Neural progenitor cell (in vitro differentiated cells): ENCODE measurements at regions not wholly inside any gene's neighbourhood (a gene's known extent, or its start where the extent isn't known, plus 50 kb on each side); places are given as distances from the start of the nearest gene placed in this dataset.
A peak's percentile ranks its signal among the peaks of the same experiment; 100 is the strongest.

ENCODE experiments used
- DNase-seq: peaks from one replicate; pipeline ENCODE4 v3.0.0-alpha.2; 2016; ENCODE audit warnings: low spot score
- H2AFZ ChIP-seq: fragments of 200-600 bp; sonication (generic); replicated peaks from 2 replicates; pipeline ENCODE4 v1.6.1; 2016; ENCODE audit warnings: antibody characterized with exemption
- H3F3A ChIP-seq: fragments of 200-600 bp; sonication (generic); 2 replicates; pipeline ENCODE4 v1.6.1; 2016; ENCODE audit warnings: antibody characterized with exemption, low read depth
- H3K27ac ChIP-seq: fragments of 200-600 bp; sonication (generic); 2 replicates; pipeline ENCODE4 v1.5.1; 2016; ENCODE audit warnings: mild to moderate bottlenecking
- H3K27me3 ChIP-seq: fragments of 200-600 bp; sonication (generic); 2 replicates; pipeline ENCODE4 v1.6.1; 2016; ENCODE audit warnings: mild to moderate bottlenecking, moderate library complexity
- H3K36me3 ChIP-seq: fragments of 200-600 bp; sonication (generic); 2 replicates; pipeline ENCODE4 v1.5.1; 2016
- H3K4me1 ChIP-seq: fragments of 200-600 bp; sonication (generic); 2 replicates; pipeline ENCODE4 v1.6.1; 2016; ENCODE audit warnings: mixed run types
- H3K4me2 ChIP-seq: fragments of 200-600 bp; sonication (generic); 2 replicates; pipeline ENCODE4 v1.6.1; 2016
- H3K4me3 ChIP-seq: fragments of 200-600 bp; sonication (generic); 2 replicates; pipeline ENCODE4 v1.5.1; 2016
- H3K79me2 ChIP-seq: fragments of 200-600 bp; sonication (generic); 2 replicates; pipeline ENCODE4 v1.6.1; 2016; ENCODE audit warnings: low read depth
- H3K9ac ChIP-seq: fragments of 200-600 bp; sonication (generic); 2 replicates; pipeline ENCODE4 v1.6.1; 2016
- H3K9me3 ChIP-seq: fragments of 200-600 bp; sonication (generic); 2 replicates; pipeline ENCODE4 v1.5.1; 2016; ENCODE audit warnings: low read depth
- H4K20me1 ChIP-seq: fragments of 200-600 bp; sonication (generic); 2 replicates; pipeline ENCODE4 v1.6.1; 2016; ENCODE audit warnings: low read depth
- H3K27ac Mint-ChIP-seq: 3 replicates; pipeline ENCODE4 v1.8.0; 2021; ENCODE audit warnings: mixed read lengths
- H3K27me3 Mint-ChIP-seq: 2 replicates; pipeline ENCODE4 v1.8.0; 2022; ENCODE audit warnings: low read depth, mild to moderate bottlenecking, inconsistent platforms, moderate library complexity, mixed read lengths; ENCODE audit not compliant: insufficient read depth
- H3K36me3 Mint-ChIP-seq: 3 replicates; pipeline ENCODE4 v1.8.0; 2021; ENCODE audit warnings: mixed read lengths
- H3K4me1 Mint-ChIP-seq: 3 replicates; pipeline ENCODE4 v1.8.0; 2021; ENCODE audit warnings: mixed read lengths
- H3K4me3 Mint-ChIP-seq: 3 replicates; pipeline ENCODE4 v1.8.0; 2021; ENCODE audit warnings: mild to moderate bottlenecking, moderate library complexity, mixed read lengths
- H3K9me3 Mint-ChIP-seq: 3 replicates; pipeline ENCODE4 v1.8.0; 2020; ENCODE audit warnings: mixed read lengths
- CTCF ChIP-seq: fragments of 200-600 bp; sonication (generic); IDR thresholded peaks from 2 replicates; pipeline ENCODE4 v1.5.1; 2017; ENCODE audit warnings: antibody characterized with exemption, mild to moderate bottlenecking
- EZH2 ChIP-seq: fragments of 200-600 bp; sonication (generic); IDR thresholded peaks from 2 replicates; pipeline ENCODE4 v1.6.1; 2017; ENCODE audit warnings: antibody characterized with exemption, mild to moderate bottlenecking, moderate library complexity
- EZH2phosphoT487 ChIP-seq: fragments of 200-600 bp; sonication (generic); IDR thresholded peaks from 2 replicates; pipeline ENCODE4 v1.6.1; 2017; ENCODE audit warnings: antibody characterized with exemption

GRCh38 chr2:64904413-64905329 lies 84.5 kb upstream of the SLC1A4 start:
- Mint-ChIP-seq H3K9me3 (no peaks in the 10 kb centered on the region), H3K27me3 (peaks cover 10% of the 10 kb centered on the region), H3K4me3 (no peak overlapping the region), H3K4me1 (peaks cover 17% of the 10 kb centered on the region), H3K36me3 (no peaks in the 10 kb centered on the region), H3K27ac (no peak overlapping the region)
- H3K36me3 ChIP-seq = no peaks in the 10 kb centered on the region
- peak overlapping the region; percentile 72 for H2AFZ ChIP-seq
- no peaks in the 10 kb centered on the region for H3K79me2 ChIP-seq
- no peaks in the 10 kb centered on the region for H3K9me3 ChIP-seq
- H3K4me1 ChIP-seq = peaks cover 17% of the 10 kb centered on the region
- H3K27ac ChIP-seq = peak overlapping the region; percentile 34
- peak; percentile 21 for DNase-seq
- no peak overlapping the region for H3K4me3 ChIP-seq
- H3K4me2 ChIP-seq = peak overlapping the region; percentile 64
- no peaks in the 10 kb centered on the region for H3K27me3 ChIP-seq
- no peaks in the 10 kb centered on the region for H4K20me1 ChIP-seq
- H3F3A ChIP-seq = peaks cover 8% of the 10 kb centered on the region
- no peak for TF ChIP-seq EZH2phosphoT487
- TF ChIP-seq CTCF = no peak
- no peak for TF ChIP-seq EZH2
- H3K9ac ChIP-seq = no peak overlapping the region

GRCh38 chr2:64905338-64906024 lies 83.7 kb upstream of the SLC1A4 start:
- no peak for DNase-seq
- H2AFZ ChIP-seq = peak overlapping the region; percentile 45
- no peak overlapping the region for H3K4me3 ChIP-seq
- Mint-ChIP-seq H3K36me3 (no peaks in the 10 kb centered on the region), H3K27ac (no peak overlapping the region), H3K4me1 (peaks cover 17% of the 10 kb centered on the region), H3K9me3 (no peaks in the 10 kb centered on the region), H3K4me3 (no peak overlapping the region), H3K27me3 (peaks cover 10% of the 10 kb centered on the region)
- TF ChIP-seq EZH2phosphoT487 (no peak), EZH2 (no peak), CTCF (no peak)
- no peaks in the 10 kb centered on the region for H4K20me1 ChIP-seq
- no peaks in the 10 kb centered on the region for H3K79me2 ChIP-seq
- H3K9me3 ChIP-seq = no peaks in the 10 kb centered on the region
- no peaks in the 10 kb centered on the region for H3K36me3 ChIP-seq
- H3K9ac ChIP-seq = no peak overlapping the region
- peak overlapping the region; percentile 64 for H3K4me2 ChIP-seq
- H3K27me3 ChIP-seq = no peaks in the 10 kb centered on the region
- H3F3A ChIP-seq = peaks cover 8% of the 10 kb centered on the region
- peaks cover 17% of the 10 kb centered on the region for H3K4me1 ChIP-seq
- H3K27ac ChIP-seq = no peak overlapping the region

- H3K27ac Mint-ChIP-seq = no peak overlapping the region
- no peaks in the 10 kb centered on the region for H3K36me3 Mint-ChIP-seq
- TF ChIP-seq CTCF (no peak), EZH2phosphoT487 (no peak), EZH2 (no peak)
Measured at GRCh38 chr2:64906853-64907536, 82.2 kb upstream of the SLC1A4 start.

More at GRCh38 chr2:64906853-64907536, 82.2 kb upstream of the SLC1A4 start:
- no peaks in the 10 kb centered on the region for H3K9me3 Mint-ChIP-seq
- Histone ChIP-seq H3K79me2 (no peaks in the 10 kb centered on the region), H3K27ac (no peak overlapping the region), H3K9ac (no peak overlapping the region), H3K4me3 (no peak overlapping the region), H3K36me3 (no peaks in the 10 kb centered on the region), H3F3A (peaks cover 8% of the 10 kb centered on the region), H3K9me3 (no peaks in the 10 kb centered on the region), H3K4me2 (no peak overlapping the region), H3K27me3 (no peaks in the 10 kb centered on the region), H3K4me1 (peaks cover 17% of the 10 kb centered on the region), H2AFZ (no peak overlapping the region), H4K20me1 (no peaks in the 10 kb centered on the region)
- H3K4me3 Mint-ChIP-seq = no peak overlapping the region
- H3K4me1 Mint-ChIP-seq = peaks cover 17% of the 10 kb centered on the region
- peaks cover 10% of the 10 kb centered on the region for H3K27me3 Mint-ChIP-seq
- no peak for DNase-seq
